GM19395 (cell line): ENCODE measurements at regions not wholly inside any gene's neighbourhood (a gene's known extent, or its start where the extent isn't known, plus 50 kb on each side); places are given as distances from the start of the nearest gene placed in this dataset.
A peak's percentile ranks its signal among the peaks of the same experiment; 100 is the strongest.

Source experiments
- ATAC-seq: cut with Tn5 transposase; IDR thresholded peaks from one replicate; pipeline ENCODE4 v1.9.1; 2021; ENCODE audit warnings: mild to moderate bottlenecking, moderate library complexity; ENCODE audit not compliant: unreplicated experiment

- no peak for ATAC-seq
These were observed 103.4 kb downstream of the MED10 start for GRCh38 chr5:6274846-6275543.

GRCh38 chr5:6273749-6274148, 104.6 kb downstream of the MED10 start:
- ATAC-seq: no peak

GRCh38 chr5:6273090-6273735, 105.1 kb downstream of the MED10 start:
- peak; percentile 62 for ATAC-seq

- no peak for ATAC-seq
These were observed 108.4 kb downstream of the MED10 start for GRCh38 chr5:6269925-6270324.

GRCh38 chr5:6266671-6267197, 111.6 kb downstream of the MED10 start:
- ATAC-seq: no peak

GRCh38 chr5:6264394-6264793, 114.0 kb downstream of the MED10 start:
- ATAC-seq: no peak

GRCh38 chr5:6262651-6263363, 115.5 kb downstream of the MED10 start:
- no peak for ATAC-seq

- ATAC-seq: no peak
These were observed 116.7 kb downstream of the MED10 start for GRCh38 chr5:6261668-6262067.

- ATAC-seq: no peak
These were observed 117.1 kb downstream of the MED10 start for GRCh38 chr5:6261256-6261655.

GRCh38 chr5:6260846-6261245, 117.5 kb downstream of the MED10 start:
- no peak for ATAC-seq

- no peak for ATAC-seq
These were observed 121.4 kb downstream of the MED10 start for GRCh38 chr5:6256901-6257300.

- no peak for ATAC-seq
These were observed 122.4 kb downstream of the MED10 start for GRCh38 chr5:6255956-6256355.

- no peak for ATAC-seq
These were observed 124.5 kb downstream of the MED10 start for GRCh38 chr5:6253846-6254245.

GRCh38 chr5:6253281-6253680, 125.1 kb downstream of the MED10 start:
- ATAC-seq: no peak

GRCh38 chr5:6252581-6252980, 125.8 kb downstream of the MED10 start:
- ATAC-seq: no peak

- ATAC-seq: no peak
These were observed 126.7 kb downstream of the MED10 start for GRCh38 chr5:6251565-6252102.

GRCh38 chr5:6250121-6250520, 128.2 kb downstream of the MED10 start:
- no peak for ATAC-seq

- ATAC-seq: no peak
These were observed 130.2 kb downstream of the MED10 start for GRCh38 chr5:6248132-6248531.

GRCh38 chr5:6246820-6247437, 131.4 kb downstream of the MED10 start:
- no peak for ATAC-seq

- ATAC-seq: no peak
These were observed 134.0 kb downstream of the MED10 start for GRCh38 chr5:6244339-6244714.

- ATAC-seq: no peak
These were observed 134.5 kb downstream of the MED10 start for GRCh38 chr5:6243706-6244338.
